ENCODE measurements at regions not wholly inside any gene's neighbourhood (a gene's known extent, or its start where the extent isn't known, plus 50 kb on each side); places are given as distances from the start of the nearest gene placed in this dataset.

GRCh38 chr11:31921081-31921480 is 110.0 kb upstream of the PAX6 start:
- Histone ChIP-seq H4K20me1 (ENCODE audit: control insufficient read depth, extremely low read depth, insufficient read depth, low read length) (no peaks in the 10 kb centered on the region), H3K36me3 (ENCODE audit: control insufficient read depth, insufficient read depth, low read length) (no peaks in the 10 kb centered on the region), H3K4me3 (replicated peaks in 1 of 4; ENCODE audit: control extremely low read depth in 1 of 4, insufficient read depth in 1 of 4, low read depth in 3 of 4, low read length in 4 of 4) (no peak overlapping the region), H2AFZ (ENCODE audit: low read length) (no peak overlapping the region), H3K9ac (ENCODE audit: insufficient read depth, low read length) (no peak overlapping the region), H3K27ac (ENCODE audit: insufficient read depth, low read length) (no peak overlapping the region), H3K4me2 (ENCODE audit: extremely low read depth, insufficient read depth, low read length) (no peak overlapping the region), H3K79me2 (ENCODE audit: control insufficient read depth, insufficient read depth, low read length) (no peaks in the 10 kb centered on the region), H3K27me3 (ENCODE audit: control insufficient read depth, insufficient read depth, low read length) (peaks cover 4% of the 10 kb centered on the region), H3K9me3 (ENCODE audit: control insufficient read depth, insufficient read depth, low read depth, low read length) (no peaks in the 10 kb centered on the region), H3K4me1 (ENCODE audit: control insufficient read depth, extremely low read depth, insufficient read depth, low read length) (no peaks in the 10 kb centered on the region)
- no peak for TF ChIP-seq EZH2 (IDR thresholded peaks at IDR 0.05; ENCODE audit: low read length, missing control alignments)
- no peak for TF ChIP-seq CTCF (conservative IDR thresholded peaks at IDR 0.05 in 1 of 2, IDR thresholded peaks at IDR 0.05 in 1 of 2; ENCODE audit: low read depth in 1 of 2, low read length in 2 of 2)
- peak in 1 of 2 donors; percentile 79 for DNase-seq (ENCODE audit: low read depth in 2 of 2)

GRCh38 chr11:31919175-31919574 is 108.1 kb upstream of the PAX6 start:
- no peaks in the 10 kb centered on the region for H3K9me3 ChIP-seq (ENCODE audit: control insufficient read depth, insufficient read depth, low read depth, low read length)
- H3K27ac ChIP-seq (ENCODE audit: insufficient read depth, low read length) = no peak overlapping the region
- no peak overlapping the region for H3K9ac ChIP-seq (ENCODE audit: insufficient read depth, low read length)
- H3K27me3 ChIP-seq (ENCODE audit: control insufficient read depth, insufficient read depth, low read length) = peaks cover 4% of the 10 kb centered on the region
- H2AFZ ChIP-seq (ENCODE audit: low read length) = no peak overlapping the region
- no peaks in the 10 kb centered on the region for H3K4me1 ChIP-seq (ENCODE audit: control insufficient read depth, extremely low read depth, insufficient read depth, low read length)
- no peaks in the 10 kb centered on the region for H3K79me2 ChIP-seq (ENCODE audit: control insufficient read depth, insufficient read depth, low read length)
- no peak overlapping the region for H3K4me3 ChIP-seq (replicated peaks in 1 of 4; ENCODE audit: control extremely low read depth in 1 of 4, insufficient read depth in 1 of 4, low read depth in 3 of 4, low read length in 4 of 4)
- H4K20me1 ChIP-seq (ENCODE audit: control insufficient read depth, extremely low read depth, insufficient read depth, low read length) = no peaks in the 10 kb centered on the region
- H3K4me2 ChIP-seq (ENCODE audit: extremely low read depth, insufficient read depth, low read length) = no peak overlapping the region
- TF ChIP-seq EZH2 (IDR thresholded peaks at IDR 0.05; ENCODE audit: low read length, missing control alignments) = no peak
- no peak for TF ChIP-seq CTCF (conservative IDR thresholded peaks at IDR 0.05 in 1 of 2, IDR thresholded peaks at IDR 0.05 in 1 of 2; ENCODE audit: low read depth in 1 of 2, low read length in 2 of 2)
- no peaks in the 10 kb centered on the region for H3K36me3 ChIP-seq (ENCODE audit: control insufficient read depth, insufficient read depth, low read length)
- no peak for DNase-seq (ENCODE audit: low read depth in 2 of 2)

GRCh38 chr11:31915867-31916266 is 104.7 kb upstream of the PAX6 start:
- Histone ChIP-seq H3K4me2 (ENCODE audit: extremely low read depth, insufficient read depth, low read length) (no peak overlapping the region), H3K4me1 (ENCODE audit: control insufficient read depth, extremely low read depth, insufficient read depth, low read length) (no peaks in the 10 kb centered on the region), H3K9ac (ENCODE audit: insufficient read depth, low read length) (no peak overlapping the region), H2AFZ (ENCODE audit: low read length) (no peak overlapping the region), H4K20me1 (ENCODE audit: control insufficient read depth, extremely low read depth, insufficient read depth, low read length) (no peaks in the 10 kb centered on the region), H3K27ac (ENCODE audit: insufficient read depth, low read length) (no peak overlapping the region), H3K27me3 (ENCODE audit: control insufficient read depth, insufficient read depth, low read length) (no peaks in the 10 kb centered on the region), H3K79me2 (ENCODE audit: control insufficient read depth, insufficient read depth, low read length) (no peaks in the 10 kb centered on the region), H3K9me3 (ENCODE audit: control insufficient read depth, insufficient read depth, low read depth, low read length) (no peaks in the 10 kb centered on the region), H3K36me3 (ENCODE audit: control insufficient read depth, insufficient read depth, low read length) (no peaks in the 10 kb centered on the region), H3K4me3 (replicated peaks in 1 of 4; ENCODE audit: control extremely low read depth in 1 of 4, insufficient read depth in 1 of 4, low read depth in 3 of 4, low read length in 4 of 4) (no peak overlapping the region)
- no peak for DNase-seq (ENCODE audit: low read depth in 2 of 2)
- TF ChIP-seq EZH2 (IDR thresholded peaks at IDR 0.05; ENCODE audit: low read length, missing control alignments) (no peak), CTCF (conservative IDR thresholded peaks at IDR 0.05 in 1 of 2, IDR thresholded peaks at IDR 0.05 in 1 of 2; ENCODE audit: low read depth in 1 of 2, low read length in 2 of 2) (no peak)
